K562 (cell line): ENCODE measurements at regions not wholly inside any gene's neighbourhood (a gene's known extent, or its start where the extent isn't known, plus 50 kb on each side); places are given as distances from the start of the nearest gene placed in this dataset.

Source experiments
- ATAC-seq: fragments of 200-7000 bp; cut with Tn5 transposase; 3 replicates; pipeline ENCODE4 v1.9.1; 2020; ENCODE audit warnings: moderate library complexity
- BruUV-seq: library from RNA; stranded (reverse); fragments of 400-500 nt; replicated peaks from 2 replicates; lab custom pipeline; 2021; lab: Mats Ljungman, UMichigan
- CTCF ChIA-PET: fragments of 300-600 bp; formaldehyde crosslinking; extraction: SDS; loops from one replicate; lab custom pipeline; 2021; ENCODE audit warnings: low intra/inter-chr PET ratio; lab: Yijun Ruan, JAX
- POLR2A ChIA-PET: fragments of 300-600, 350-650 bp; sonication (Branson Sonifier 250); formaldehyde crosslinking; extraction: SDS; loops from one replicate; lab custom pipeline; 2021; ENCODE audit warnings: antibody characterized with exemption, inconsistent platforms; lab: Yijun Ruan, JAX
- DNase-seq, 4 experiments: peaks; one replicate each; pipeline versions ENCODE4 v3.0.0 to v3.0.0-alpha.2; 2011 to 2018; ENCODE audit warnings: low spot score in 3 of 4, mixed read lengths in 3 of 4; ENCODE audit errors: extremely low read depth in 1 of 4
- FAIRE-seq: peaks from 2 replicates; lab custom pipeline; 2011; peaks lifted over from hg19 to GRCh38; lab: Jason Lieb, UNC
- H2AFZ ChIP-seq: 2 replicates; pipeline ENCODE4 v1.6.0; 2011; ENCODE audit warnings: low read depth, low read length, control low read depth, inconsistent platforms
- H3K27ac ChIP-seq: fragments of 200-600 bp; 3 replicates; pipeline ENCODE4 v1.8.0; 2011; ENCODE audit warnings: low read depth, mild to moderate bottlenecking, control low read depth, inconsistent platforms, low read length, moderate library complexity, mixed read lengths; ENCODE audit errors: extremely low read depth
- H3K27me3 ChIP-seq, 2 experiments: fragments of 300-600 bp in 1 of 2; 2 replicates in 1 of 2; 3 replicates in 1 of 2; pipeline versions ENCODE4 v1.6.0 to v1.8.0; 2011; ENCODE audit warnings: inconsistent platforms in 2 of 2, low read length in 2 of 2, mild to moderate bottlenecking in 1 of 2, mixed read lengths in 1 of 2, moderate library complexity in 1 of 2; ENCODE audit not compliant: control insufficient read depth in 2 of 2, insufficient read depth in 2 of 2
- H3K36me3 ChIP-seq: fragments of 300-600 bp; 3 replicates; pipeline ENCODE4 v1.8.0; 2011; ENCODE audit warnings: mild to moderate bottlenecking, low read length, inconsistent platforms; ENCODE audit not compliant: control insufficient read depth, insufficient read depth
- H3K4me1 ChIP-seq, 2 experiments: fragments of 200-600 bp in 1 of 2; replicated peaks in 1 of 2; 2 replicates in 1 of 2; 3 replicates in 1 of 2; pipeline versions ENCODE4 v1.5.1 to v1.8.0; 2011; ENCODE audit warnings: inconsistent platforms in 2 of 2, low read length in 2 of 2, mild to moderate bottlenecking in 1 of 2, mixed read lengths in 1 of 2, moderate library complexity in 1 of 2; ENCODE audit not compliant: control insufficient read depth in 2 of 2, insufficient read depth in 2 of 2
- H3K4me2 ChIP-seq: 2 replicates; pipeline ENCODE4 v1.6.1; 2011; ENCODE audit warnings: low read length, control low read depth, inconsistent platforms, mixed read lengths; ENCODE audit not compliant: insufficient read depth
- H3K4me3 ChIP-seq: fragments of 200-600 bp; sonication (generic), shearing (Covaris generic); 2 replicates; pipeline ENCODE4 v1.5.1; 2016; ENCODE audit warnings: control low read depth, inconsistent platforms
- H3K79me2 ChIP-seq: fragments of 200-600 bp; 3 replicates; pipeline ENCODE4 v1.8.0; 2011; ENCODE audit warnings: low read length, inconsistent platforms; ENCODE audit not compliant: control insufficient read depth, insufficient read depth
- H3K9ac ChIP-seq, 2 experiments: 2 replicates each; pipeline versions ENCODE4 v1.6.0 to v1.6.1; 2011; ENCODE audit warnings: low read depth in 2 of 2, low read length in 2 of 2, control low read depth in 1 of 2, inconsistent platforms in 1 of 2, mild to moderate bottlenecking in 1 of 2, mixed read lengths in 1 of 2; ENCODE audit not compliant: insufficient read depth in 1 of 2
- H3K9me1 ChIP-seq: one replicate; pipeline ENCODE4 v1.6.0; 2011; ENCODE audit warnings: inconsistent platforms, mild to moderate bottlenecking, low read length, moderate library complexity; ENCODE audit not compliant: control insufficient read depth, insufficient read depth
- H3K9me3 ChIP-seq: replicated peaks from 2 replicates; pipeline ENCODE4 v1.5.1; 2011; ENCODE audit warnings: low read depth, low read length, inconsistent platforms; ENCODE audit not compliant: control insufficient read depth, insufficient read depth
- H4K20me1 ChIP-seq: replicated peaks from 2 replicates; pipeline ENCODE4 v1.6.1; 2011; ENCODE audit warnings: low read length, inconsistent platforms, mixed read lengths; ENCODE audit not compliant: control insufficient read depth, insufficient read depth
- BRF1 ChIP-seq: IDR thresholded peaks from 3 replicates; pipeline ENCODE4 v1.6.1; 2011; ENCODE audit warnings: borderline replicate concordance, mild to moderate bottlenecking; ENCODE audit not compliant: insufficient read length; ENCODE audit errors: extremely low read depth
- GTF2F1 ChIP-seq: IDR thresholded peaks from 2 replicates; pipeline ENCODE4 v1.6.1; 2011; ENCODE audit warnings: low read depth, low read length, improper control_type of control experiment
- HMG20B ChIP-seq: fragments of 250-450 bp; sonication (Bioruptor Pico); IDR thresholded peaks from 2 replicates; pipeline ENCODE4 v1.5.0; 2021; ENCODE audit warnings: mild to moderate bottlenecking
- HOXB6 ChIP-seq: fragments of 250-450 bp; sonication (Bioruptor Pico); IDR thresholded peaks from 2 replicates; pipeline ENCODE4 v1.5.1; 2022; ENCODE audit warnings: mild to moderate bottlenecking, borderline replicate concordance
- POLR2G ChIP-seq: fragments of 200-400 bp; formaldehyde crosslinking; IDR thresholded peaks from 2 replicates; pipeline ENCODE4 v1.6.1; 2017; ENCODE audit warnings: low read depth, mild to moderate bottlenecking, antibody characterized with exemption, low read length, moderate library complexity
- SAFB2 ChIP-seq: fragments of 200-400 bp; formaldehyde crosslinking; IDR thresholded peaks from 2 replicates; pipeline ENCODE4 v1.6.1; 2018; ENCODE audit warnings: borderline replicate concordance, low read length, low read depth, moderate library complexity; ENCODE audit not compliant: severe bottlenecking
- WGBS: fragments of 100-300 bp; shearing (Covaris generic); methylation state at CpG from one replicate; pipeline ENCODE4 v1.1.6; 2016; ENCODE audit warnings: low coverage, mixed read lengths; ENCODE audit not compliant: insufficient coverage; ENCODE audit errors: missing lambda C conversion rate; 5-methylcytosine and 5-hydroxymethylcytosine counted together
- in situ Hi-C: fragments of 300-500 bp; cut with MboI; formaldehyde crosslinking; loops from 4 replicates; pipeline ENCODE4 v1.15.0; 2018; ENCODE audit warnings: inconsistent platforms, mixed read lengths
- intact Hi-C: fragments of 100-400 bp; cut with micrococcal nuclease; formaldehyde crosslinking; loops from 2 replicates; pipeline ENCODE4 v1.14.2; 2022
- TF ChIP-seq, protein P1 (sequence below): fragments of 250-450 bp; sonication (Bioruptor Pico); IDR thresholded peaks from 2 replicates; pipeline ENCODE4 v1.5.0; 2021

DNA sequence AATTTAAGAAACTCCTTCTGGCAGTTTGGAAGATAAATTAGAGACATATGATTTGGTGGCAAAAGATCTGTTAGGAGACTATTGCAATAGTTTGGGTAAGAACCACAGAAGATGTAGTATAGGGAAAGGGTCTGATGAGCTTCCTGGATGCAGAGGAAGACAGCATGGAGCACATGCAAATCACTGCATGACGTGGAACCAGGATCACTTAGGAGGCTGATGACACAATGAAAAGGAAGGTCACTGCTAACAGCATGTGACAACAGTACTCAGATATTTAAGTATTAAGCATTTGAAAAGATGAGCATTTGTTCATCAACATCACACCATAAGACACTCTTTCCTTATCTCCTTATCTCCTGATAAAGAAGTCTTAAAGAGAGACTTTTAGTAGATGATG, 167.8 kb upstream of the LDB2 start:
- DNase-seq: no peak
- H3K4me2 ChIP-seq: no peak overlapping the region
- no peak overlapping the region for H3K27ac ChIP-seq
- H4K20me1 ChIP-seq: no peaks in the 10 kb centered on the region
- H3K36me3 ChIP-seq: no peaks in the 10 kb centered on the region
- no TSS peak for BruUV-seq
- no peak for TF ChIP-seq POLR2G
- TF ChIP-seq, protein P1, sequence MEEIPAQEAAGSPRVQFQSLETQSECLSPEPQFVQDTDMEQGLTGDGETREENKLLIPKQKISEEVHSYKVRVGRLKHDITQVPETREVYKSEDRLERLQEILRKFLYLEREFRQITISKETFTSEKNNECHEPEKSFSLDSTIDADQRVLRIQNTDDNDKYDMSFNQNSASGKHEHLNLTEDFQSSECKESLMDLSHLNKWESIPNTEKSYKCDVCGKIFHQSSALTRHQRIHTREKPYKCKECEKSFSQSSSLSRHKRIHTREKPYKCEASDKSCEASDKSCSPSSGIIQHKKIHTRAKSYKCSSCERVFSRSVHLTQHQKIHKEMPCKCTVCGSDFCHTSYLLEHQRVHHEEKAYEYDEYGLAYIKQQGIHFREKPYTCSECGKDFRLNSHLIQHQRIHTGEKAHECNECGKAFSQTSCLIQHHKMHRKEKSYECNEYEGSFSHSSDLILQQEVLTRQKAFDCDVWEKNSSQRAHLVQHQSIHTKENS: no peak
- TF ChIP-seq HMG20B (CRISPR knock-in tag): no peak
- no peak for TF ChIP-seq HOXB6 (CRISPR knock-in tag)
- no peak for TF ChIP-seq BRF1
- no peak for TF ChIP-seq SAFB2
- TF ChIP-seq GTF2F1: no peak
- FAIRE-seq: no peak
- intact Hi-C loops: no loop called here
- CTCF ChIA-PET: no interaction called here
- in situ Hi-C loops: no loop called here
- H3K9ac ChIP-seq: no peak overlapping the region
- no peaks in the 10 kb centered on the region for H3K4me1 ChIP-seq
- ATAC-seq: no peak
- H3K79me2 ChIP-seq: no peaks in the 10 kb centered on the region
- WGBS: 0% methylated on average over 1 of the region's 1 CpG
- no peak overlapping the region for H2AFZ ChIP-seq
- no peaks in the 10 kb centered on the region for H3K9me3 ChIP-seq
- no peaks in the 10 kb centered on the region for H3K9me1 ChIP-seq
- H3K4me3 ChIP-seq: no peak overlapping the region
- POLR2A ChIA-PET: no interaction called here
- no peaks in the 10 kb centered on the region for H3K27me3 ChIP-seq
